HuH-7 (cell line): ENCODE measurements at regions not wholly inside any gene's neighbourhood (a gene's known extent, or its start where the extent isn't known, plus 50 kb on each side); places are given as distances from the start of the nearest gene placed in this dataset.
A peak's percentile ranks its signal among the peaks of the same experiment; 100 is the strongest.

Experiments used
- DNase-seq: peaks from one replicate; pipeline ENCODE4 v3.0.0; 2011; ENCODE audit warnings: low spot score

DNA sequence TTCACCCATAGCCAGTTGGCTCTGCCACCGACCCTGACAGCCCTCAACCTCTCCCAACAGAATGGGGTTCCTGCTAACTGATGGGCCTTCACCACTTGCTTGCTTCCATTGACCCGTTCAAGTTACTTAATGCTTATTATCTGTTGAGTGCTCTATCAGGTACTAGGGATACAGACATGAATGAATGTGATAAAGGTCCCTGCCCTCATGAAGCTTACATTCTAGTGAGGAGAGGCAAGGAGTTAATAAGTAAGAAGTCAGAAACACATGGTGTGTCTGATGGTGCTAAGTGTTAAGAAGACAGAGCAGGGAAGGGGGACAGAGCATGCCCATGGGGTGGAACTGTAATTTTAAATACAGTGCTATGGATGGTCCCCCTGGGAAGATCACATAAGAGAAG lies 107.5 kb upstream of the JUN start:
- no peak for DNase-seq

DNA sequence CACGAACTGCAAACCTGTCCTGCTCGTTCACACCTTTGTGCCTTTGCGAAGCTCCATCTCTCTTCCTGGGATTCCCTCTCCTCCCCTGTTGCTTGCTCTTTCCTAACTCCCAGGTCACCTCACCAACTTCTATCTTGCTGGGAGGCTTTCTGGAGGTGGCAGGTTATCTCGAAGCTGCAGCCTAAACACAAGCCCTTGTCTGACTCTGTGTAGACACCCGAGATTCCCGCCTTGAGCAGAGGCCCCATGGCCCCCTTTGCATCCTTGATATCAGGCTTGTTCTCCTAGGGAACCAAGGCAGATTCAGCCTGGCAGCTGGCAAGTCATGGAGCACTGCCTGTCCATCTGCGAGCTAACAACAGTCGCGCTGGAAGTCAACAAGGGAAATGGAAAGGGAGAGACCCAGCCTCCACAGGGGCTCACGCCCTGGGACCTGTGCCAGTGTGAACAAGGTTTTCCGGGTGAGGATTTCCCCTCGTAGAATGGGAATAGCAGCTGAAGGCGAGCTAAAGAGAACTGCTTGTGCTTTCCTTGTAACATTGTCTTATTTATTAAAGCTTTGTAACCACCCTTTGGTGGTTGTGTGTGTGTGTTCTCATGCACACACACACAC lies 109.5 kb upstream of the JUN start:
- DNase-seq, result no peak

GRCh38 chr1:58895082-58895481 lies 111.2 kb upstream of the JUN start:
- no peak for DNase-seq

DNA sequence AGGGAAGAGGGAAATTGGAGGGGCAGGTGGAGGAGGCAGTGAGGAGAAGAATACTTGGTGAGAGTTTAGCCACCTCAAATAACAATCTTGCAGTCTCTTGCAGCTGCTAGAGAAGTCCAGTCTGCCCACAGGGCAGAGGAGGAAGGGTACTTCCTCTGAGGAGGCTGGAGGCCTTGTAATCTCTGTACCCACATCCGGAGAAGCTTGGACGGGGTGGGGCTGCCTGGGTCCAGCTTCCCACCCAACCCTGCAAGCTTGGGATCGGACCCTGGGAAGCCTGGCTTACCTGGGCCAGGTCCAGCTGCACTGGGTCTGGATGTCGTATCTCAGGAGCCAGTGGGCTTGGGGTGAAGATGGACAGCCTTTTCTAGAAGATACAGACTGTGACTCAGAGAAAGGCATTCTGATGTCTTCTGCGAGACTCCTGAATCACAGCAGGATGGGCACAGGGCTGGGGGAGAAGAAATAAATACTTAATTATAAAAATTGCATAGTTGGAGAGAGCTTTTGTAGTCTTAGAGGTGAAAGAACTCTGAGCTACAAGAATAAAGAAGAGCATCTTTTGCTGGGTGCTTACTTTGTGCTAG lies 111.8 kb upstream of the JUN start:
- DNase-seq, result no peak

DNA sequence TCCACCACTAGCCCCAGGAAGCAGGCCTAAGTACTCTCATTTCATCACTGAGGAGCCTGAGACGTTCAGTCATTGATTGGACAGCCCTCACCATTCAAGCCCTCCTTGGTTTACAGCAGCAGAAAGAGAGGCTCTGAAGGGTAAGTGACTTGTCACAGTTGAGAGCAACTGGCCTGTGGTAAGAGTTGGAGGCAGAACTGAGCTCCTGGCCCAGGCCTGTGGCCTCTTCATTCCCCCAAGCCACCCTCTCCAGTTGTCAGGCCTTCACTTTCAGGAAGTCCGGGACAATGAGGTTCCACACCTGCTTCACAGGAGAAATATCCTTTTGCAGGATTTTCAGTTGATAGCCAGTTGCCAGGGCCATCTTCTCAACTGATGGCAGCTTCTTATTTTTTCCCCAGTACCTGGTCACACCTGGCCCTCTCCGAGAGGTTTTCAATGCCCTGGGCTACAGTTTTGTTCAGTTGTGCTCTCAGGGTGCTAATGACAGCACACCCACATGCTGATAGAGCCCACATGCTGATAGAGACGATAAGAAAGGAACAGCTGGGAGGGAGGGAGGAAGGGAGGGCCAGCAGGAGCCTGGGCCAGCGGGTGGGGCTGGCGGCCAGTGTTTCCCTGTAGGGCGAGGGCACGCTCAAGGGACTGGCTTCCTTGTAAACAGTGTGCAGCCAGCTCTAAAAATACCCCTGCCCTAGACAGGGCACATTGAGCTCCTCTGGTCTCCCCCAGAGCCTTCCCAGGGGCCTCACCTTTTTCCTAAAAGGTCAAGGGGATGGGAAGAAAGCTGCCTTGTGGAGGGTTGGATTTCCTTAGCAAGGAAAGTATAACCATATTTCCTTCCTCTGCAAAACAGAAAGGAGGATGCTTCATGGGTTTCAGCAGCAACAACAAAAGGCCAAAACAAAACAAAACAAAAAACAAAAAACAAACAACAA lies 112.7 kb upstream of the JUN start:
- no peak for DNase-seq

GRCh38 chr1:58898739-58899586 lies 115.1 kb upstream of the JUN start:
- DNase-seq, result peak; percentile 76

- no peak for DNase-seq
Observed at GRCh38 chr1:58899587-58900271, 115.9 kb upstream of the JUN start.

DNA sequence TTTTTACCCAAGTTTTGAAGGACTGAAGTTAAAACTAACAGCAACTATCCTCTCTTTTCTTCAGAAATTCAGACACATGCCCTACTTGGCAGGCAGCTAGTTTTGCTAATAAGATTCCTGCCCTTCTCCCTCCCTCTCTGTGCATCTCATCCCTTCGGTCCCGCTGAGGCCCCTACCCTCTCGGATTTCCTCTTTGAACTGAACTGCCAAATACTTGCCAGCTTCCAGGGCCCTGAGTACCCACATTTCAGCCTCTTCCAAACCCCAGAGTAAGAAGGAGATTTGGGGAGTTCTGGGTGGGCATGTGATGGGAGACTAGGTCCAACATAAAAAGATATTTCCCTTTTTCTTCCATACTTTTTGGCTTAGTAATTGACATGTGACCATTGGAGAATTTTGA lies 116.5 kb upstream of the JUN start:
- DNase-seq, result no peak

GRCh38 chr1:58901008-58901407 lies 117.2 kb upstream of the JUN start:
- no peak for DNase-seq

GRCh38 chr1:58902830-58903513 lies 119.1 kb upstream of the JUN start:
- DNase-seq, result no peak

GRCh38 chr1:58903514-58904298 lies 119.9 kb upstream of the JUN start:
- peak; percentile 71 for DNase-seq

DNA sequence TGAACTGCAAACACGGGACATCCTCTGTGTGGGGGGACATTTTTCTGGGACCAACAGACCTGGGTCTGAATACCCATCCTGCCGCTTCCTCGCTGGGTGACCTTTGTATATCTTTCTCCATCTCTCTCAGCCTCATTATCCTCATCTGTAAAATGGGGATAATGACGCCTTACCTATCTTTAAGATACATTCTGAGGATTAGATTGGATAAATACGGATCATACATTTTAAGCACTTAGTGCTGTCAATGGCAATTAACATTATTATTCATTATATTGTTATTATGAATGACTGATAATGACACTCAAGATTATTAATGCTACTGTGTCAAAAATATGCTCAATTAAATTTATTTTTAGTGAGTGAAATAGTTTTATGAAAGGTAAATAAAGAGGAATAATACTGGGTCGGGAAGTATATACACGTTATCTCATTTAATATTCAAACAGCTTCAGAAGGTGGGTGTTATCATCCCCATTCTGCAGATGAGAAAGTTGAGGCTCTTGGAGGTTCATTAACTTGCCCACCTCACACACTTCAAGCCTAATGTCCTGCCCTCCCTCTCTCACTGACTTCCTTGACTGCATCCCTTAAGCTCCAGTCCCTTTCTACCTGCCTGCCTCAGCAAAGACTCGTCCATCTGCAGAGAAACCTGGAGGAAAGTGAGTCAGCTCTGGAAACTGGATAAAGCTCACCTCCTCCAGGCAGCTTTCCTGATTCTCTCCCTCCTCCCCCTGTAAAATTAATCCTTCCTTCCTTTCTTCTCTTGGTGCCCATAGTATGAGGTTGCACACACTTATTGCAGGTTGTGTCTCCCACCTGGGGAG lies 120.7 kb upstream of the JUN start:
- no peak for DNase-seq

- no peak for DNase-seq
Observed at GRCh38 chr1:58905126-58905490, 121.3 kb upstream of the JUN start.

GRCh38 chr1:58905628-58906221 lies 121.9 kb upstream of the JUN start:
- no peak for DNase-seq

GRCh38 chr1:58907398-58907797 lies 123.6 kb upstream of the JUN start:
- DNase-seq, result no peak

GRCh38 chr1:58908561-58909560 lies 125.0 kb upstream of the JUN start:
- no peak for DNase-seq

GRCh38 chr1:58909914-58910681 lies 126.3 kb upstream of the JUN start:
- no peak for DNase-seq
